Activated naive CD8-positive, alpha-beta T cell treated with anti-CD3 and anti-CD28 coated beads, Interleukin-2, amount 50 U/mL, for 16 hours (primary cell): ENCODE measurements at regions not wholly inside any gene's neighbourhood (a gene's known extent, or its start where the extent isn't known, plus 50 kb on each side); places are given as distances from the start of the nearest gene placed in this dataset.
"Not testable (repeated sequence)": the region's sequence is repeated elsewhere in the genome, so short reads cannot be mapped to it uniquely, and the experiment has no call there.

Source experiments
- DNase-seq: peaks from one replicate; pipeline ENCODE4 v3.0.0-alpha.2; 2020; ENCODE audit warnings: low read depth, low spot score

DNA sequence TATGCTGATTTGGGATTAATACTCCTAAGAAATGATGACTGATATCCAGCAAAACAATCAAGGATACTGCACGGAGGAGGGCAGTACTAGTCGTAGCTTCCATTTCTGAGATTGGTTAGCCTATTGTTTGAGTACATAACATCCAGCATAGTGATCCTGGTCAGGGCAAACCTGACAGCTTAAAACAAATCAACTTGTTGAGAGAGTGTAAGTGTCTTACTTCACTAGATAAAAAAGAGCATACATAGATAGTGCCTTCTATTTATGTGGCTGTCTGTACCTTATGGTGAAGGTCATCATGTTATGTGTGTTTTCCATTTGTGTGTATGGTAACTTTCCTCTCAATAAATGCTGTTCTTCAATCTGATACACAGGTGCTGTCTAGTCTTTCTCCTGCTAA, 228.4 kb downstream of the PTGER3 start:
- no peak for DNase-seq

DNA sequence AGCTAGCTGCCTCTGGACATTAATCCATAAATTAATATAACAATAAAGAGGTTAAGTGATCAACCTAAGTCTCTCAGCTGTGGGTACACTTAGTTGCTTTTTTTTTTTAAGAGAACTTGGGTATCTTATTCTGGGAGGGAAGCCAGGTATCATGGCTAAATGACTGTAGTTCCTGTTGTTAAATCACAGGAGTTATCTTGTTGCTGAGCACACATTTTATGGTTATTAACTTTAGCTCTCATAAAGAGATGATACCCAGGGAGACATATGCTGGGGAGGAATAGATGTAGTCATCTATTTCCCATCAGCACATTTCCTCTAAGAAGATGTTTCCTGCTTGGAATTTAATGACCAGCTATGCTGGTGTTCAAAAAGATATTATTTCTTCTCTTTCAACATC, 227.8 kb downstream of the PTGER3 start:
- DNase-seq: no peak

DNA sequence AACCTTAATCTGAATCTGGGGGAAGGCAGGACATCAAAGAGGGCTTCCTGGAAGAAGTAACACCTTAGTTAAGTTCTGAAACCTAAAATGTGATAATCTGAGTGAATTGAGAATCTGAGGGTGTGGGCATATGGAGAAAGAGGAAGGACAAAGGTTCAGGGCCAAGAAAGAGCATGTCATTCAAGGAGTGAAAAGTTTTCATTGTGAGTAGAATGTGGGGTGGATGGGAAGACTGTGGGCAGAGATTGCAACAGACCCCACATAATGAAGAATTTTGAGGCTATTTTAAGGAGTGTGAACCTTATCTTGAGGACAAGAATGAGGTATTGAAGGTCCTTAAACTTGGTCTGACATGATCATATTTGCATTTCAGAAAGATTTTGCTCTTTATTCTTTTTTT, 227.2 kb downstream of the PTGER3 start:
- no peak for DNase-seq

DNA sequence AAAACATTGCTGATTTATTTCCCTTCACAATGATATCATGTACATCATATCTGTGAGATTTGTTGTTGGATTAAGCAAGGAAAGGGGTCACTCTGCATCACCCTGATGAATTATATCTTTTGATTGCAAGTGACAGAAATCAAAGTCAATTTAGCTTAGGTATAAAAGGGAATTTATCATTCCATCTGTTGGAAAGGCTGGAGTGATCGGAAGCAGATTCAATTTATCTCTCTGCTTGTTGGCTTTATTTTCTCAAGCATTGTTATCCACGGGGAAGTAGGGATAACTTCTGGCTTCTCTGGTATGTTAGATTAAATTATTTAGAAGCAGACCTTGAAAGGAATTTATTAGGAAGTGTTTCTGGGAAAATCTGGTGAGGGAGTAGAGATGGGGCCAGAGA, 226.6 kb downstream of the PTGER3 start:
- DNase-seq: no peak

DNA sequence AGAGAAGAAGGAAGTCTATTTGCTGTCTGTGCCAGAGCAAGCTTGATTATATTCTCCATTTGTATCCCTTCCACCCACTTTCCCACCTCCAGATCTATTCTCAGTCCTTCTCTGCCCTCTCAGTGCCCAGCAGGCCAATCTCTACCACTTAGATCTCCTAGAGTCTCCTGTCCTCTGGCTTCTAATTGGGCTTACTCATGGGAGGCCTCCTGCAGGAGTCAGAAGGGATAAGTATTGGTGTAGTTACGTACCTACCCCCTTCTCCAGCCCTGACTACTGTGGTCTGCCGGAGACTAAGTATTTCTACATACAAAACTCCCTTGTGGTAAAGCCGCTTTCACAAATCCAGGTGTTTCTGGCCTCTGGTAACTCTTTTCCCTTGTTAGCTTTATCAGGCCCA, 221.2 kb downstream of the PTGER3 start:
- DNase-seq: no peak

DNA sequence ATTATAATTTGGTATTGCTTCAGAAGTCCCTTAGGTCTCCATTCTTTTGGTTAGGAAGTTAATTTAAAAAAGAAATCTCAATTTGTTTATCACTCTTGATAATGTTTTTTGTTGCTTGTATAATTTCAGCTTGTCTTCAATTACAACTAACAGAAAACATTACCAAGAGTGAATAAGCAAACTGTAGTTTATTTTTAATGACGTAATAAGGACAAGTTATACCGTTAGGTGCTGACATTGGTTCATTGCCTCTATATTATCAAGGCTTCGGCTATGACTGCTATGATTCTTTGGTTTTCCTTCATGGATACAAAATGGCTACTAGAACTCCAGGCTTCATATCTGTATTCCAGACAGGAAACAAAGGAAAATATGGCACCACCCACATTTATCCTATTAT, 220.6 kb downstream of the PTGER3 start:
- DNase-seq: no peak

DNA sequence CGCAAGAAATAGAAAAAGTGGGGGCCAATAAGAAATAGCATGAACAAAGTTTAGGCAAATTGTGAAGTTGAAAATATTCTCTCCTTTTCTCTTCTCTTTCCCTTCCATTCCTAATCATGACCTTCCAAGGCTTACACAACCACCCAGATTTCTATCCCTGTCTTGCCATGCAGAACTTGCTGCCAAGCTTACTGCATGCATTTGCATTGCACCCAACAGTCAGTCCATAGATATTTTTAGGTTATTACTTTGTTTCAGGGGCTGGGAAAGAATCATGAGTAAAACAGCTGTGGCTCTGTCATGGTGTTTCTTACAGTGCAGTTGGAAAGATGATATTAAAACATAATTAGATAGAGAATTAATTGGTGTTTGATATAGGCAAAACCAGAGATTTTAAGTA, 219.4 kb downstream of the PTGER3 start:
- DNase-seq: no peak

DNA sequence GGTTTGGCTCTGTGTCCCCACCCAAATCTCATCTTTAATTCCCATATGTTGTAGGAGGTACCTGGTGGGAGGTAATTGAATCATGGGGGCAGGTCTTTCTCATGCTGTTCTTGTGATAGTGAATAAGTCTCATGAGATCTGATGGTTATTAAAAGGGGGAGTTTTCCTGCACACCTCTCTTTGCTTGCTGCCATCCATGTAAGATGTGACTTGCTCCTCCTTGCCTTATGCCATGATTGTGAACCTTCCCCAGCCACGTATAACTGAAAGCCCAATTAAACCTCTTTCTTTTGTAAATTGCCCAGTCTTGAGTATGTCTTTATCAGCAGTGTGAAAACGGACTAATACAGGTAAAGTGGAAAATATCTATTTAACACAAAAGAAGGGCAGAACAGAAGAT, 213.3 kb downstream of the PTGER3 start:
- not testable (repeated sequence) for DNase-seq

DNA sequence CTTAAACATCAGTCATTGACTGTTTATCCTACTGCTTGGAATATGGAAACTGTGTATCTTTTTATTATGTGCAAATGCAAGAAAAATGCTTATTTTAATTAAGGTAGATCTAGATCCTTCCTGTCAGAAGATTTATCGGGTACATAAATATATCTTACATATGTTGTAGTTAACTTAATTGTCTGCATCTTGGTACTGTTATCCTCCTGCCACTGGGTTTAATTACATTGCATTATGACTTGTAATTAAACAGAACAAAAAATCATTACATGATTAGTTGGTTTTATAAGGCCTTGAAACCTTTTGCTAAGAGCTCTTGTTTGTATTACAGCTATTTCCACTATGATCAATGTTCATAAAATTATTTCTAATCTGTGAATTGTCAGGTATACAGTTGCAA, 211.2 kb downstream of the PTGER3 start:
- DNase-seq: no peak

DNA sequence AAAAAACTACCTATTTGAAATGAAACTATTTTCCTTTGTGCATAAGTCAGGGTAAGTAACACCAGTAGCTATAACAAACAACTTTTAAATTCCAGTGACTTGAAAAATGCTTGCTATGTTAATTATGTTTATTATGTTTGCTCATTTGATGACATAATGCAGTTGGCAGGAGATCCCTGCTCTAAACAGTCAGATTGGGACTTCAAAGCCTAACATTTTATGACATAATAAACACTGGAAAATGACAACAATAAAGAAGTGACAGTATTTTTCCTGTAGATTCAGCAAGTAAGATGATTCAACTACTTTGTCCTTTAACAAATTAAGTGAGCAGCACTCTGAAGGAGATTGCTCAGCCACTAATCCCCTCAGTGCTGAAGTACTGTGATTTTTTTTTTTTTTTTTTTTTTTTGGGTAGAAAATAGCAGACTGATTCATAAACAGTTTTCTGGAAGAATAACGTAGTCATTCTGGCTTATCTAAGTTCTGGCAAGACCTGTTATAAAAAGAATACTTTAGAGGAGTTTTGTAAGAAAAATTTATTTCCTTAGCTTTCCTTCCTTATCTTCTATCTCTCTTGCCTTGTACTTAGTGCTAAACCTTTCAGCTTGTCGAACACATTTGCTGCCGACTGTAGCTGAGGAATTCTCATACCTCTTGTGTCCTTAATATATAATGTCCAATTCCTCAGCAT, 207.2 kb downstream of the PTGER3 start:
- DNase-seq: no peak

DNA sequence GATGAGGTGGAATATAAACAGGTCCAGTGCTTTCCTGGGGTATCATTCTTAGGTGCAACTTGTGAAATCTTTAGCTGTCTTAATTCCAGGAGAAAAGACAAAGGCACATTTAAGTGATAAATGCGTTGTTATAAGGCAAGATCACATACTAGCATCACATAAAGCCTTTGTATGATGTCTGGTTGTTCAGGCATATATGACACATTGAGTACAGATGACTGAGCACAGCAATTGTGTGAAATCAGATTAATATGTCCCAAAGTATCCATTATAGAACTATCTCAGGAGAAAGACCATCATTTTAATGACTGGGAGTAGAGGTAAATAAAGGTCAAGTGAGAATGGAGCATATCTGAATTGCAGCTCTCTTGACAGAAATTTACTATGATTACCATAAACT, 205.1 kb downstream of the PTGER3 start:
- no peak for DNase-seq

DNA sequence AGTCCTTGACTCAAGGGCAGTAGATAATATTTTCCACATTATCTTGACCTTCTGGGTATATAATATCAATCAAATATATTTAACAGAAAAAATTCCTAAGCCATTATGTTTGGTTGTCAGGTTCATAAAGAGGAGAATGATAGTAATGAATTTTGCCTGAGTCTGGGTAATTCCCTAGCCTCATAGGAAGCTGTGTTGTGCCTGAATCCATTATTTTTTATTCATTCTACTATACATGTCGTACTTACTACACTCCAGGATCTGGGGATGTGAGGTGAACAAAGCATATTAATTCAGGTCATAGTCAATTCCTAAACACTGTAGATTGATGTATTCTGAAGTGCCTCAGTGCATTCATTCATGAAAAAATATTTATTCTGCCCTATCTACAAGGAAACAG, 204.2 kb downstream of the PTGER3 start:
- DNase-seq: no peak

DNA sequence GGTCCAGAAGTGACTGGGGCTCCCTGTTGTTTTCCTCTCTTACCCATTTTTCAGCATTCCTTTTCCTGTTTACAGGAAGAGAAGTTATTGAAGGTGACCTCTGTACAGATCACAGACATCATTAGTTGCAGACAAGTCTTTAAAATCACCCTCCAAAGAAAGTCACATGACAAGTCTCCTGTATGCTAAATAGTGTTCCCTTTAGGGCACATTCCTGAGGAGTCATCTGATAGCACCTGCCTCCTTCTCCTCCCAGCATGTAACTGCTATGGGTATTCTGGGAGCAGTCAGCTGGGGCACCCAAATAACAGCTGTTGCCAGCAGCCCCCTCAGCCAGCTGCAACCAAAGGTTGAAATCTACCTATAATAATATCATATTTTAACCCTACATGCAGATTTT, 200.6 kb downstream of the PTGER3 start:
- no peak for DNase-seq

DNA sequence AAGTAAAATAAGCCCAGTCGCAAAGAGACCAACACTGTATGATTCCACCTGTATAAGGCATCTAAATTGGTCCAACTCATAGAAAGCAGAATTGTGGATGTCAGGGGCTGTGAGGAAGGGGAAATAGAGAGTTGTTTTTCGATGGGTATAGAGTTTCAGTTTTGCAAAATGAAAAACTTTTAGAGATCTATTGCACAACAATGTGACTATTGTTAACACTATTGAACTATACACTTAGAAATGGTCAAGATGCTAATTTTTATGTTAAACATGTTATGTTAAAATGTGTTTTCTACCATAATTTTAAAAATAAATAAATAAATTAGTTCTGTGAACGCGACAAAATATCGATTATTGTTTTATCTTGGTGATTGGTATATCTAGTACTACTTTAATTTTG, 192.4 kb downstream of the PTGER3 start:
- no peak for DNase-seq

DNA sequence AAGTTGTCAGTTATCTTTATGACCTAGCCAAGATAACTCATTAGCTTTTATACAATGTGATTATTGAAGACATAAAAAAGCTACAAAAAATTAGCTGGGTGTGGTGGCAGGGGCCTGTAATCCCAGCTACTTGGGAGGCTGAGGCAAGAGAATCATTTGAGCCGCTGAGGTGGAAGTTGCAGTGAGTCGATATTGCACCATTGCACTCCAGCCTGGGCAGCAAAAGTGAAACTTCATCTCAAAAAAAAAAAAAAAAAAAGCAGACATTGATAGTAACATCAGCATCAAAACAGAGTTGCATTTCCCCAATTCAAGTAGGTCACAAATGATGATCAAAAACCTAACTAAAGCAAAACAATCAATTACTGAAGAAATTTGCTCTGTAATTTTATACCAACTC, 191.4 kb downstream of the PTGER3 start:
- no peak for DNase-seq

DNA sequence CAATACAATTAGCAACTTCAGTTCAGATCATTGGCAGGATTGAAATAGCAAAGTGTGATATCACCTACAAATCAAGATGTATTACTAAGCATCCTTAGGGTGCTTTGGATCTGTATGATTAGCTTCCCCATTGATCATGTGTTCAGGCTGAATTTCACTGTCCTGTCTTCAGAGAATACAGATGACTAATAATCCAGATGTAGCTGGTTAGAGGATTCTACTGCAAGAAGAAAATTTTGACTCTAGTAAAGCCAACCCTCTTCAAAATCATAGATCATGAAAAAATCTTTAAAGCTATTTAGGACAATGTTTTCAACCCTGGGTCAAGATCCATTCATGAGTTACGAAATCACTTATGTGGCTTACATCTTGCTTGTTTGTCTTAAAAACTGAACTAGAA, 184.4 kb downstream of the PTGER3 start:
- no peak for DNase-seq

DNA sequence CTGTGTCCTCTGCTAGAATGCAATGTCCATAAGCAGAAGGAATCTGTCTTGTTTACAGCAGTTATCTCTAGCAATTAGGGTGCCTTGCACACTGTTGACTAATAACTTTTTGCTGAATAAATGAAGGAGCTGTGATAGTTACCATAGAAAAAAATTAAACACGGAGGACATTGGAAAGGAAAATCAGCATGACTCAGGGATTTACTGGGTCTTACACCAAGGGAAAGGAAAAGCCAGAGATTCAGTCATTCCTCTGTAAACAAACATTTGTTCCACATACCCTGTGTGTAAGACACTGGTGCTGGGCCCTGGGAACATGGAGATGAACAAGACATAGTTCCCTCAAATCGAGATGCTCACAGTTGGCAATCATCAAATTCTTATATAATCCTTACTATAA, 183.3 kb downstream of the PTGER3 start:
- DNase-seq: no peak

DNA sequence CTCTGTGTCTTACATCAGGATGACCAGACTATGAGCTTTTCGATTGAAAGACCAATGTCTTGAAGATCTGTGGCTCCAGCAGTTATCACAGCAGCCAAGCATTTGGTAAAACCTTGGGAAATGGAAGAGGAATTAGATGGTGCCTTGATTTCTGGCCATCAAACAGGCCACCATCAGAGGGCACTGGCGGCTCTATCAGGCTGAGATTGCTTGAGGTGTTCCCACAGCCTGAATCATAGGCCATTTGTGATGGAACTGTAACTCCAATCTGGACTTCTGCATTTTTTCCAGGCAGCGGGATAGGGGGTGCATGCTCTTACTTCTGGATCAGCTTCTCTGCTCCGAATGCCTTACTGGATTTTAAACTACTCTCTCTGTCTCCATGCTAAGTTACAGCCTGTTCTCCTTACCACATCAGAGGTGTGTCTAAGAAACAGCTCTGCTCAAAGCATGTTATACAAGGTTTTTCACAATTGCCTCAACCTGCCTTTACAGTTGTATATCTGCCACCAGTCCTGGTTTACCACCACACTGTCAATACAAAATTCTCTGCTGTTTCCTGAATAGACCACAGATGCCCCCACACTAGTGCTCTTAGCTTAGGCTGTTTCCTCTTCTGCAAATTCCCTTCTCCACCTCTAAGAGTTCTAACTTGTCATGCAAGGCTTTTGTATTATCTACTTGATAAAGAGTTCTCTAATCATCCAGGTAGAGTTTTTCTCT, 180.9 kb downstream of the PTGER3 start:
- DNase-seq: no peak

DNA sequence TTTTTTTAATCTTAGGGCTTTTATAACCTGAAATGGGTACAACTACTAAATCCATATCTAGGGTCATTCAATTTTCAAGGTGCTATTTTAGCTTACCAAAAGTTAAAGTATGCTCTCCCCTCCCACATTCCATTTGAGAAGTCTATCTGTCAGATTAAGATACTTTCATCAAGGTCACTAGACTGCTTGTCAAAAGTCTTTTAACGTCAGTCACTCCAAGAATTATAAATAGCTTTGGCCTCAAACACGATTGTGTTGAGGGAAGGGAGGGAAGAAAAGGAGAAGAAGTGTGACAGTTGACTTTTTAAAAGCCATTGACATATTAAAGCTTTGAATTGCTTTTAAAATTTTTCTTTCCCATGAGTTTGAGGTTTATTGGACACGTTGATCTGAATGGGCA, 175.8 kb downstream of the PTGER3 start:
- no peak for DNase-seq

DNA sequence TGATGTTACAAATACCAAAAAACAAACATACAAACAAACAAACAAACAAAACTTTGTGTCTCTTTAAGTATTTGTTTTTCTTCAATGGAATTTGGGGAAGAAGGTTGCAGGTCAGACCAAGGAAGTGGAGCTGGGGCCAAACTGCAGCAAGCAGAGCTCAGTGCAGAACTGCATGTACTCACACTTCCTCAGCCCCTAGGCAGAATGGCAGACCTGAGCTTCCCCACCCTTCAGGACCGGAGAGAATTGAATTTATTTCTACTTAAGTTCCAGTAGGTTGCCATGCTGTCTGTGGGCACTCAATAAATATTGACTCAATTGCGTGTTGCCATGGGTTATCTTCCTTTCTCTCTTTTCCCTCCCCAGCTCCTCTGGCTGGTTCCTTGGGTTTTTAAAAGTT, 173.6 kb downstream of the PTGER3 start:
- DNase-seq: no peak

DNA sequence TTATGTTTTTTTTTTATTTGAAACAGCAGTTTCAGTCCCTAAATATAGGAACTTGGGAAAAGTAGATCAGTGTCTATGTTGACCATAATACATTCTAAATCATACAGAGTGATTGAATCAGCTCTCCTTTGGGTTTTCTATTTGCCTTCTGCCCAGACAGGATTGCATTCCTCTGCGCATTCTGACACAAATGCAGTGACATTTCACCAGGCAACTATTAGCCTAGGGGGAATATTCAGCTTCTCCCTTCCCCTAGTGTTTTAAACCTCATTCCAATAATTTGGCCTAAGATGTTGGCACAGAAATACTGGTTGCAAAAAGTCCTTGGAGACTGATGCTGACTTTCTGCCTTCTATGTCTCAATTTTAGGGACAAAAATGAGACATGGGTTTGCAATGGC, 172.8 kb downstream of the PTGER3 start:
- DNase-seq: no peak

DNA sequence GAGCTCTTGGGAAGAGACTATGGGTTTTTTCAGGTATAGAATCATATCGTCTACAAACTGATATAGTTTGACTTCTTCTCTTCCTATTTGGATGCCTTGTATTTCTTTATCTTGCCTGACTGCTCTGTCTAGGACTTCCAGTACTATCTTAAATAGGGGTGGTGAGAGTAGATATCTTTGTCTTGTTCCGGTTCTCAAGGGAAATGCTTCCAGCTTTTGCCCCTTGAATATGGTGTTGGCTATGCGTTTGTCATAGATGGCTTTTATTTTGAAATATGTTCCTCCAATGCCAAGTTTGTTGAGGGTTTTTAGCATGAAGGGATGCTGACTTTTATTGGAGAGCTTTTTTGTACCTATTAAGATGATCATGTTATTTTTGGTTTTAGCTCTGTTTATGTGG, 170.3 kb downstream of the PTGER3 start:
- no peak for DNase-seq

DNA sequence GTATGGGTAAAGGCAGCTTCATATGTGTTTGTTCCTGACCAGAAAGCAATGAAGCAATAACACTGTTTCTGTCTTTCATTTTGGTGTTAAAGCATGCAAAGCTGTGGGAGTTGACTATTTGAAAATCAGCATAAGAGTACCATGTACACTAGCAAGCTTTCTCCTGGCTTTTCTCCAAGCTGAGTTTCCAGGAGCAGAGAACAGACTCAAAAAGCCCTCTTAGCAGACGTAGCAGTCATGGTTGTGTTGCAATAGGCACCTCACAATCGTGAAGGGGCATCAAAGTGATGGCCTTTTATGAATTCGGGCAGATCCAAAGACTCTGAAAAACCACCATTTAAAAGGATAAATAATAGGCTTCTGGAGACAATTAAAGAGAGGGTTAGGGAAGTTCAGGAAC, 159.7 kb downstream of the PTGER3 start:
- DNase-seq: no peak

DNA sequence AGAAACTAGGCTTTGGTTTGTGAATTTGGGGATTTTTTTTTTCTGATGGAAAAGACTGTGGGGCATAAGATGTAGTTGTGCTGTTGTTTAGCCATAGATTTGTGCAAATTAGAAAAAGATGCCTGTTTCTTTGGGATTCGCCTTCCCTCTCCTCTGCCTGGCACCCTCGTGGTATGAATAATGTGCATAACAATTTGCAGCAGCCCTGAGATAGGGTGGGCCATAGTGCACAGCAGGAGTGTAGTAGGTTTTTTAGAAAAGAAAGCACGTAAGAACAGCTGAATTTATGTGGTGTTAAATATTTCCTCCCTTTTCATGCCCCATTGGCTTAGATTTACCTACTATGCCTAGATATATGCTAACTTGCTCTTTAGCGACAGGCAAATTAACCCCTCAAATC, 158.9 kb downstream of the PTGER3 start:
- no peak for DNase-seq
